ENCODE measurements at regions not wholly inside any gene's neighbourhood (a gene's known extent, or its start where the extent isn't known, plus 50 kb on each side); places are given as distances from the start of the nearest gene placed in this dataset.

DNA sequence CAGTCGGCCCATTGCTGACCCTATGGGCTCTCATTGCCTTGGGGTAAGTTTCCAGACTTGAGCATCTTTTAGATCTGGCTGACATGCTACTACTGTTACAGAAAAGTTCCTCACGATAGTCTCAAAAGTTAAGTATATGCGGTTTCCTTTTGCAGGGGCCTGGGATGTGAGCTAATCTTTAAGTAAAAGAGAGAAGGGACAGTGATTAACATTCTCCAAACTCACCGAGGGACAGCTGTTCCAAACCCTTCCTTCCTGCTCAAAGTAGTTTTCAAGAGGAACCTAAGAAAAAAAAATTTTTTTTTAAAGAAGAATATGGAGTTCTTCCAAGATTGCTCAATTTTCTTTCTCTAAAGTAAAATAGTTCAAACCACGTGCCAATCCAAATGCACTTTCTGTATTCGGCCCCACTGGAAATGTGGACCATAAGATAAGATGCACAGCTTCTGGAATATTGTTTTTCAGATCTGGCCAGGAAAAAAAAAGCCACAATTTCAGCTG is 168.0 kb upstream of the SPRY4 start:
- TF ChIP-seq POLR2A (IDR thresholded peaks at IDR 0.05), result no peak
- TF ChIP-seq, protein P1, sequence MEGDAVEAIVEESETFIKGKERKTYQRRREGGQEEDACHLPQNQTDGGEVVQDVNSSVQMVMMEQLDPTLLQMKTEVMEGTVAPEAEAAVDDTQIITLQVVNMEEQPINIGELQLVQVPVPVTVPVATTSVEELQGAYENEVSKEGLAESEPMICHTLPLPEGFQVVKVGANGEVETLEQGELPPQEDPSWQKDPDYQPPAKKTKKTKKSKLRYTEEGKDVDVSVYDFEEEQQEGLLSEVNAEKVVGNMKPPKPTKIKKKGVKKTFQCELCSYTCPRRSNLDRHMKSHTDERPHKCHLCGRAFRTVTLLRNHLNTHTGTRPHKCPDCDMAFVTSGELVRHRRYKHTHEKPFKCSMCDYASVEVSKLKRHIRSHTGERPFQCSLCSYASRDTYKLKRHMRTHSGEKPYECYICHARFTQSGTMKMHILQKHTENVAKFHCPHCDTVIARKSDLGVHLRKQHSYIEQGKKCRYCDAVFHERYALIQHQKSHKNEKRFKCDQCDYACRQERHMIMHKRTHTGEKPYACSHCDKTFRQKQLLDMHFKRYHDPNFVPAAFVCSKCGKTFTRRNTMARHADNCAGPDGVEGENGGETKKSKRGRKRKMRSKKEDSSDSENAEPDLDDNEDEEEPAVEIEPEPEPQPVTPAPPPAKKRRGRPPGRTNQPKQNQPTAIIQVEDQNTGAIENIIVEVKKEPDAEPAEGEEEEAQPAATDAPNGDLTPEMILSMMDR (IDR thresholded peaks at IDR 0.05), result no peak

Measured in lower leg skin (tissue), 3 donors.